Colonic mucosa (tissue), 4 donors: ENCODE measurements at regions not wholly inside any gene's neighbourhood (a gene's known extent, or its start where the extent isn't known, plus 50 kb on each side); places are given as distances from the start of the nearest gene placed in this dataset.

Experiments used
- DNase-seq: peaks from one replicate; pipeline ENCODE4 v3.0.0-alpha.2; 2020
- H3K27ac ChIP-seq: fragments of 200-600 bp; one replicate; pipeline ENCODE4 v1.8.0; 2021
- H3K27me3 ChIP-seq: fragments of 200-600 bp; one replicate; pipeline ENCODE4 v1.8.0; 2021
- H3K36me3 ChIP-seq: fragments of 200-600 bp; one replicate; pipeline ENCODE4 v1.8.0; 2021
- H3K4me1 ChIP-seq: fragments of 200-600 bp; one replicate; pipeline ENCODE4 v1.8.0; 2021; ENCODE audit warnings: mild to moderate bottlenecking
- H3K4me3 ChIP-seq: fragments of 200-600 bp; one replicate; pipeline ENCODE4 v1.8.0; 2021
- H3K9ac ChIP-seq, 2 donors: one replicate each; pipeline ENCODE4 v1.7.0; 2013; ENCODE audit warnings: control low read depth in 2 of 2, low read depth in 2 of 2, low read length in 2 of 2
- H3K9me3 ChIP-seq: fragments of 200-600 bp; one replicate; pipeline ENCODE4 v1.8.0; 2021
- CTCF ChIP-seq: fragments of 200-600 bp; IDR thresholded peaks from one replicate; pipeline ENCODE4 v1.8.0; 2022; ENCODE audit warnings: antibody characterized with exemption, mild to moderate bottlenecking
- intact Hi-C: fragments of 100-400 bp; cut with DNase I; formaldehyde crosslinking; loops from one replicate; pipeline ENCODE4 v1.14.1; 2022
- donor health status: healthy.
- donor health status: DM: no; HTN: no; CAD: no.
- donor health status: DM: no; HTN: no; CAD: no.

GRCh38 chr18:51802569-51803428, 537.2 kb upstream of the DCC start:
- TF ChIP-seq CTCF = no peak
- DNase-seq = no peak
- no peak overlapping the region for H3K9ac ChIP-seq
- H3K27me3 ChIP-seq = no peaks in the 10 kb centered on the region
- no peak overlapping the region for H3K4me3 ChIP-seq
- no peak overlapping the region for H3K27ac ChIP-seq
- no peaks in the 10 kb centered on the region for H3K4me1 ChIP-seq
- no peaks in the 10 kb centered on the region for H3K9me3 ChIP-seq
- intact Hi-C loops = no loop called here
- no peaks in the 10 kb centered on the region for H3K36me3 ChIP-seq

- no peaks in the 10 kb centered on the region for H3K9me3 ChIP-seq
- no peaks in the 10 kb centered on the region for H3K4me1 ChIP-seq
- intact Hi-C loops = no loop called here
- no peaks in the 10 kb centered on the region for H3K27me3 ChIP-seq
- no peaks in the 10 kb centered on the region for H3K36me3 ChIP-seq
- TF ChIP-seq CTCF = no peak
- no peak overlapping the region for H3K9ac ChIP-seq
- no peak for DNase-seq
- H3K4me3 ChIP-seq = no peak overlapping the region
- no peak overlapping the region for H3K27ac ChIP-seq
Observed at GRCh38 chr18:51807336-51807735, 532.7 kb upstream of the DCC start.

DNA sequence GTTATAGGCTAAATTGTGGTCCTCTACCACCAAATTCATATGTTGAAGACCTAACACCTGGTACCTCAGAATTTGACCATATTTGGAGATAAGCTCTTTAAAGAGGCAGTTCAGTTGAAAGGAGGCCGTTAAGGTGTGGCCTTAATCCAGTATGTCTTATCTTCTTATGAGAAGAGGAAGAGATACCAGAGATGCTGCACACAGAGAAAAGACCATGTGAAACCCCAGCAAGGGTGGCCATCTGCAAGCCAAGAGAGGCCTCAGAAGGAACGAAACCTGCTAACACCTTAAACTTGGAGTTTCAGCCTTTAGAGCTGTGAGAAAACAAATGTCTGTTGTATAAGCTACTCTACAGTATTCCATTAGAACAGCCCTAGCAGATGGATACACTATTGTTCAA, 528.1 kb upstream of the DCC start:
- Histone ChIP-seq H3K36me3 (no peaks in the 10 kb centered on the region), H3K27ac (no peak overlapping the region), H3K27me3 (no peaks in the 10 kb centered on the region), H3K9ac (no peak overlapping the region), H3K4me1 (no peaks in the 10 kb centered on the region), H3K9me3 (no peaks in the 10 kb centered on the region), H3K4me3 (no peak overlapping the region)
- TF ChIP-seq CTCF = no peak
- DNase-seq = no peak
- intact Hi-C loops = no loop called here

DNA sequence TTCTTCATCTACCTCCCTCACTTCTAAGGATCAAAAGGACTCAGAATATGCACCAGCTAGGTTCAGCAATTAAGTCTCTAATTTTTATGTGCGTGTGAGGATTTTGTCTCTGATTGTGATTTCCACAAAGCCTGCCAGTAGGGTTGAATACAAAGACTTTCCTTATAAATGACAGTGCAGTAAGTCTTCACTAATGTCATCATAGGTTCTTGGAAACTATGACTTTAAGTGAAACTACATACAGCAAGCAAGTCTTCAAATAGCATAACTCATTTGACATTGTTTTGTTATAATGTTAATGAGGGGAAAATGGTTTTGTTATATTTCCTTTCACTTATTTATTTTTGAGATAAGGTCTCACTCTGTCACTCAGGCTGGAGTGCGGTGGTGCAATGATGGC, 526.3 kb upstream of the DCC start:
- no peak for TF ChIP-seq CTCF
- no peak for DNase-seq
- H3K9me3 ChIP-seq = no peaks in the 10 kb centered on the region

DNA sequence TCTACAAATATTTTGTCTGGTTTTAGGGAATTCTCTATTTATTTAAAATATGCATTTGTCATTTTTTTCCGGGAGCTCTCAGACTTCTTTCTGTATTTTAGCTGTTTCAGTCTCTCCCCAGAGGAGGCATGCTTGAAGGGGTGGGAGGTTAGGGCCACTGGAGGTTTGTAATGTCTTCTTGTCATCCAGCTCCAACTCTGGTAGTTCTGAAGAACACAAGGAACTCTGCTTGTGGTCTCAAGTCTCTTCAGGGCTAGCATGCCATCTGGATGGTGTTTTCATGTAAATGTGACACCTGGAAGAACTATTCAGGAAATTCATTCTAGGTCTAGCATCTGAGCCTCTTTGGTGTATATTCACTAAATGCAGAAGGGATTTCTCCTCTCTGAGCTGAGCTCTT, 518.4 kb upstream of the DCC start:
- Histone ChIP-seq H3K27ac (no peak overlapping the region), H3K9me3 (no peaks in the 10 kb centered on the region), H3K4me1 (no peaks in the 10 kb centered on the region), H3K27me3 (no peaks in the 10 kb centered on the region), H3K36me3 (no peaks in the 10 kb centered on the region), H3K9ac (no peak overlapping the region), H3K4me3 (no peak overlapping the region)
- TF ChIP-seq CTCF = no peak
- DNase-seq = no peak
- intact Hi-C loops = no loop called here

More for the DNA sequence above, 526.3 kb upstream of the DCC start:
- Histone ChIP-seq H3K9ac (no peak overlapping the region), H3K36me3 (no peaks in the 10 kb centered on the region), H3K4me3 (no peak overlapping the region), H3K27me3 (no peaks in the 10 kb centered on the region), H3K27ac (no peak overlapping the region), H3K4me1 (no peaks in the 10 kb centered on the region)
- intact Hi-C loops = no loop called here
